GM23338 (cell line): ENCODE measurements at regions not wholly inside any gene's neighbourhood (a gene's known extent, or its start where the extent isn't known, plus 50 kb on each side); places are given as distances from the start of the nearest gene placed in this dataset.

Source experiments
- CREB1 ChIP-seq: fragments of 250-450 bp; sonication (Bioruptor Pico); IDR thresholded peaks from 2 replicates; pipeline ENCODE4 v1.5.0; 2020; ENCODE audit warnings: low read depth, mild to moderate bottlenecking, moderate library complexity
- EZH2 ChIP-seq: fragments of 200-600 bp; sonication (generic); IDR thresholded peaks from one replicate; pipeline ENCODE4 v1.8.0; 2017; ENCODE audit warnings: antibody characterized with exemption, mild to moderate bottlenecking, low read depth; ENCODE audit not compliant: unreplicated experiment
- EZH2phosphoT487 ChIP-seq: fragments of 200-600 bp; sonication (generic); IDR thresholded peaks from one replicate; pipeline ENCODE4 v1.8.1; 2018; ENCODE audit warnings: antibody characterized with exemption; ENCODE audit not compliant: unreplicated experiment
- POLR2AphosphoS5 ChIP-seq: IDR thresholded peaks from 2 replicates; pipeline ENCODE4 v1.6.1; 2016; ENCODE audit warnings: antibody characterized with exemption, low read depth
- STAT1 ChIP-seq: IDR thresholded peaks from one replicate; pipeline ENCODE4 v1.6.1; 2016; ENCODE audit warnings: antibody characterized with exemption; ENCODE audit not compliant: unreplicated experiment
- ZNF114 ChIP-seq: fragments of 250-450 bp; sonication (Bioruptor Pico); IDR thresholded peaks from 2 replicates; pipeline ENCODE4 v1.5.0; 2020; ENCODE audit warnings: mild to moderate bottlenecking, moderate library complexity
- TF ChIP-seq, protein P1 (sequence below): fragments of 250-450 bp; sonication (Bioruptor Pico); IDR thresholded peaks from 2 replicates; pipeline ENCODE4 v1.5.0; 2020; ENCODE audit warnings: mild to moderate bottlenecking, moderate library complexity
- TF ChIP-seq, protein P2 (sequence below), 2 experiments: fragments of 200-600 bp in 1 of 2; sonication (generic) in 1 of 2; conservative IDR thresholded peaks; 2 replicates each; pipeline versions ENCODE4 v1.5.1 to v1.6.1; 2016 to 2017; ENCODE audit warnings: antibody characterized with exemption in 2 of 2, low read depth in 2 of 2, mild to moderate bottlenecking in 2 of 2, moderate library complexity in 1 of 2
- TF ChIP-seq, protein P3 (sequence below): IDR thresholded peaks from one replicate; pipeline ENCODE4 v1.6.1; 2018; ENCODE audit warnings: antibody characterized with exemption; ENCODE audit not compliant: unreplicated experiment

DNA sequence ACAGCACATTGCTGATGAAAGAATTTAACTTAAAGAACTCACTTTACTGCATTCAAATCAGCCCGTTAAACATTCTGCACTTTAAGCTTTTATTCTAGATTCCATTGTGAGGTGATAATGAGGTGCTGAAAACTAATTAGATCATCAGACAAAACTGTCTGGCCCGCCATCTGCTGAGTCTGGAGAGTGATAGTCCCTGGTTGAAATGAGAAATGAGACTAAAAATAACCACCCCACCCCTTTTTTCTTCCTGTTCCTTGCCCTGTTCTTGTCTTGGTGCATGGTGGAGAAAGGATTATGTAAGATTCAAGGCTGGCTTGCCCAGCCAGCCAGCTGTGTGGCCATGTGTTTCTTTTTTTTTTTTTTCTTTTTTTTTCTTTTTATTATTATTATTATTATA lies 277.0 kb upstream of the COBL start:
- TF ChIP-seq EZH2: no peak
- TF ChIP-seq, protein P1, sequence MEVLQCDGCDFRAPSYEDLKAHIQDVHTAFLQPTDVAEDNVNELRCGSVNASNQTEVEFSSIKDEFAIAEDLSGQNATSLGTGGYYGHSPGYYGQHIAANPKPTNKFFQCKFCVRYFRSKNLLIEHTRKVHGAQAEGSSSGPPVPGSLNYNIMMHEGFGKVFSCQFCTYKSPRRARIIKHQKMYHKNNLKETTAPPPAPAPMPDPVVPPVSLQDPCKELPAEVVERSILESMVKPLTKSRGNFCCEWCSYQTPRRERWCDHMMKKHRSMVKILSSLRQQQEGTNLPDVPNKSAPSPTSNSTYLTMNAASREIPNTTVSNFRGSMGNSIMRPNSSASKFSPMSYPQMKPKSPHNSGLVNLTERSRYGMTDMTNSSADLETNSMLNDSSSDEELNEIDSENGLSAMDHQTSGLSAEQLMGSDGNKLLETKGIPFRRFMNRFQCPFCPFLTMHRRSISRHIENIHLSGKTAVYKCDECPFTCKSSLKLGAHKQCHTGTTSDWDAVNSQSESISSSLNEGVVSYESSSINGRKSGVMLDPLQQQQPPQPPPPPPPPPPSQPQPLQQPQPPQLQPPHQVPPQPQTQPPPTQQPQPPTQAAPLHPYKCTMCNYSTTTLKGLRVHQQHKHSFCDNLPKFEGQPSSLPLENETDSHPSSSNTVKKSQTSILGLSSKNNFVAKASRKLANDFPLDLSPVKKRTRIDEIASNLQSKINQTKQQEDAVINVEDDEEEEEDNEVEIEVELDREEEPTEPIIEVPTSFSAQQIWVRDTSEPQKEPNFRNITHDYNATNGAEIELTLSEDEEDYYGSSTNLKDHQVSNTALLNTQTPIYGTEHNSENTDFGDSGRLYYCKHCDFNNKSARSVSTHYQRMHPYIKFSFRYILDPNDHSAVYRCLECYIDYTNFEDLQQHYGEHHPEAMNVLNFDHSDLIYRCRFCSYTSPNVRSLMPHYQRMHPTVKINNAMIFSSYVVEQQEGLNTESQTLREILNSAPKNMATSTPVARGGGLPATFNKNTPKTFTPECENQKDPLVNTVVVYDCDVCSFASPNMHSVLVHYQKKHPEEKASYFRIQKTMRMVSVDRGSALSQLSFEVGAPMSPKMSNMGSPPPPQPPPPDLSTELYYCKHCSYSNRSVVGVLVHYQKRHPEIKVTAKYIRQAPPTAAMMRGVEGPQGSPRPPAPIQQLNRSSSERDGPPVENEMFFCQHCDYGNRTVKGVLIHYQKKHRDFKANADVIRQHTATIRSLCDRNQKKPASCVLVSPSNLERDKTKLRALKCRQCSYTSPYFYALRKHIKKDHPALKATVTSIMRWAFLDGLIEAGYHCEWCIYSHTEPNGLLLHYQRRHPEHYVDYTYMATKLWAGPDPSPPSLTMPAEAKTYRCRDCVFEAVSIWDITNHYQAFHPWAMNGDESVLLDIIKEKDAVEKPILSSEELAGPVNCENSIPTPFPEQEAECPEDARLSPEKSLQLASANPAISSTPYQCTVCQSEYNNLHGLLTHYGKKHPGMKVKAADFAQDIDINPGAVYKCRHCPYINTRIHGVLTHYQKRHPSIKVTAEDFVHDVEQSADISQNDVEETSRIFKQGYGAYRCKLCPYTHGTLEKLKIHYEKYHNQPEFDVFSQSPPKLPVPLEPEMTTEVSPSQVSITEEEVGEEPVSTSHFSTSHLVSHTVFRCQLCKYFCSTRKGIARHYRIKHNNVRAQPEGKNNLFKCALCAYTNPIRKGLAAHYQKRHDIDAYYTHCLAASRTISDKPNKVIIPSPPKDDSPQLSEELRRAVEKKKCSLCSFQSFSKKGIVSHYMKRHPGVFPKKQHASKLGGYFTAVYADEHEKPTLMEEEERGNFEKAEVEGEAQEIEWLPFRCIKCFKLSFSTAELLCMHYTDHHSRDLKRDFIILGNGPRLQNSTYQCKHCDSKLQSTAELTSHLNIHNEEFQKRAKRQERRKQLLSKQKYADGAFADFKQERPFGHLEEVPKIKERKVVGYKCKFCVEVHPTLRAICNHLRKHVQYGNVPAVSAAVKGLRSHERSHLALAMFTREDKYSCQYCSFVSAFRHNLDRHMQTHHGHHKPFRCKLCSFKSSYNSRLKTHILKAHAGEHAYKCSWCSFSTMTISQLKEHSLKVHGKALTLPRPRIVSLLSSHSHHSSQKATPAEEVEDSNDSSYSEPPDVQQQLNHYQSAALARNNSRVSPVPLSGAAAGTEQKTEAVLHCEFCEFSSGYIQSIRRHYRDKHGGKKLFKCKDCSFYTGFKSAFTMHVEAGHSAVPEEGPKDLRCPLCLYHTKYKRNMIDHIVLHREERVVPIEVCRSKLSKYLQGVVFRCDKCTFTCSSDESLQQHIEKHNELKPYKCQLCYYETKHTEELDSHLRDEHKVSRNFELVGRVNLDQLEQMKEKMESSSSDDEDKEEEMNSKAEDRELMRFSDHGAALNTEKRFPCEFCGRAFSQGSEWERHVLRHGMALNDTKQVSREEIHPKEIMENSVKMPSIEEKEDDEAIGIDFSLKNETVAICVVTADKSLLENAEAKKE (CRISPR knock-in tag): no peak
- TF ChIP-seq, protein P2, sequence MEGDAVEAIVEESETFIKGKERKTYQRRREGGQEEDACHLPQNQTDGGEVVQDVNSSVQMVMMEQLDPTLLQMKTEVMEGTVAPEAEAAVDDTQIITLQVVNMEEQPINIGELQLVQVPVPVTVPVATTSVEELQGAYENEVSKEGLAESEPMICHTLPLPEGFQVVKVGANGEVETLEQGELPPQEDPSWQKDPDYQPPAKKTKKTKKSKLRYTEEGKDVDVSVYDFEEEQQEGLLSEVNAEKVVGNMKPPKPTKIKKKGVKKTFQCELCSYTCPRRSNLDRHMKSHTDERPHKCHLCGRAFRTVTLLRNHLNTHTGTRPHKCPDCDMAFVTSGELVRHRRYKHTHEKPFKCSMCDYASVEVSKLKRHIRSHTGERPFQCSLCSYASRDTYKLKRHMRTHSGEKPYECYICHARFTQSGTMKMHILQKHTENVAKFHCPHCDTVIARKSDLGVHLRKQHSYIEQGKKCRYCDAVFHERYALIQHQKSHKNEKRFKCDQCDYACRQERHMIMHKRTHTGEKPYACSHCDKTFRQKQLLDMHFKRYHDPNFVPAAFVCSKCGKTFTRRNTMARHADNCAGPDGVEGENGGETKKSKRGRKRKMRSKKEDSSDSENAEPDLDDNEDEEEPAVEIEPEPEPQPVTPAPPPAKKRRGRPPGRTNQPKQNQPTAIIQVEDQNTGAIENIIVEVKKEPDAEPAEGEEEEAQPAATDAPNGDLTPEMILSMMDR (conservative IDR thresholded peaks at IDR 0.05; ENCODE audit: low read depth in 2 of 2): no peak
- no peak for TF ChIP-seq POLR2AphosphoS5
- TF ChIP-seq EZH2phosphoT487: no peak
- TF ChIP-seq, protein P3, sequence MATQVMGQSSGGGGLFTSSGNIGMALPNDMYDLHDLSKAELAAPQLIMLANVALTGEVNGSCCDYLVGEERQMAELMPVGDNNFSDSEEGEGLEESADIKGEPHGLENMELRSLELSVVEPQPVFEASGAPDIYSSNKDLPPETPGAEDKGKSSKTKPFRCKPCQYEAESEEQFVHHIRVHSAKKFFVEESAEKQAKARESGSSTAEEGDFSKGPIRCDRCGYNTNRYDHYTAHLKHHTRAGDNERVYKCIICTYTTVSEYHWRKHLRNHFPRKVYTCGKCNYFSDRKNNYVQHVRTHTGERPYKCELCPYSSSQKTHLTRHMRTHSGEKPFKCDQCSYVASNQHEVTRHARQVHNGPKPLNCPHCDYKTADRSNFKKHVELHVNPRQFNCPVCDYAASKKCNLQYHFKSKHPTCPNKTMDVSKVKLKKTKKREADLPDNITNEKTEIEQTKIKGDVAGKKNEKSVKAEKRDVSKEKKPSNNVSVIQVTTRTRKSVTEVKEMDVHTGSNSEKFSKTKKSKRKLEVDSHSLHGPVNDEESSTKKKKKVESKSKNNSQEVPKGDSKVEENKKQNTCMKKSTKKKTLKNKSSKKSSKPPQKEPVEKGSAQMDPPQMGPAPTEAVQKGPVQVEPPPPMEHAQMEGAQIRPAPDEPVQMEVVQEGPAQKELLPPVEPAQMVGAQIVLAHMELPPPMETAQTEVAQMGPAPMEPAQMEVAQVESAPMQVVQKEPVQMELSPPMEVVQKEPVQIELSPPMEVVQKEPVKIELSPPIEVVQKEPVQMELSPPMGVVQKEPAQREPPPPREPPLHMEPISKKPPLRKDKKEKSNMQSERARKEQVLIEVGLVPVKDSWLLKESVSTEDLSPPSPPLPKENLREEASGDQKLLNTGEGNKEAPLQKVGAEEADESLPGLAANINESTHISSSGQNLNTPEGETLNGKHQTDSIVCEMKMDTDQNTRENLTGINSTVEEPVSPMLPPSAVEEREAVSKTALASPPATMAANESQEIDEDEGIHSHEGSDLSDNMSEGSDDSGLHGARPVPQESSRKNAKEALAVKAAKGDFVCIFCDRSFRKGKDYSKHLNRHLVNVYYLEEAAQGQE: no peak
- TF ChIP-seq CREB1 (CRISPR knock-in tag): no peak
- TF ChIP-seq ZNF114 (CRISPR knock-in tag): no peak
- TF ChIP-seq STAT1: no peak
